RKO (cell line): ENCODE measurements at regions not wholly inside any gene's neighbourhood (a gene's known extent, or its start where the extent isn't known, plus 50 kb on each side); places are given as distances from the start of the nearest gene placed in this dataset.
"Not testable (repeated sequence)": the region's sequence is repeated elsewhere in the genome, so short reads cannot be mapped to it uniquely, and the experiment has no call there.

ENCODE experiments used
- DNase-seq: peaks from one replicate; pipeline ENCODE4 v3.0.0-alpha.2; 2016; ENCODE audit warnings: low spot score

DNA sequence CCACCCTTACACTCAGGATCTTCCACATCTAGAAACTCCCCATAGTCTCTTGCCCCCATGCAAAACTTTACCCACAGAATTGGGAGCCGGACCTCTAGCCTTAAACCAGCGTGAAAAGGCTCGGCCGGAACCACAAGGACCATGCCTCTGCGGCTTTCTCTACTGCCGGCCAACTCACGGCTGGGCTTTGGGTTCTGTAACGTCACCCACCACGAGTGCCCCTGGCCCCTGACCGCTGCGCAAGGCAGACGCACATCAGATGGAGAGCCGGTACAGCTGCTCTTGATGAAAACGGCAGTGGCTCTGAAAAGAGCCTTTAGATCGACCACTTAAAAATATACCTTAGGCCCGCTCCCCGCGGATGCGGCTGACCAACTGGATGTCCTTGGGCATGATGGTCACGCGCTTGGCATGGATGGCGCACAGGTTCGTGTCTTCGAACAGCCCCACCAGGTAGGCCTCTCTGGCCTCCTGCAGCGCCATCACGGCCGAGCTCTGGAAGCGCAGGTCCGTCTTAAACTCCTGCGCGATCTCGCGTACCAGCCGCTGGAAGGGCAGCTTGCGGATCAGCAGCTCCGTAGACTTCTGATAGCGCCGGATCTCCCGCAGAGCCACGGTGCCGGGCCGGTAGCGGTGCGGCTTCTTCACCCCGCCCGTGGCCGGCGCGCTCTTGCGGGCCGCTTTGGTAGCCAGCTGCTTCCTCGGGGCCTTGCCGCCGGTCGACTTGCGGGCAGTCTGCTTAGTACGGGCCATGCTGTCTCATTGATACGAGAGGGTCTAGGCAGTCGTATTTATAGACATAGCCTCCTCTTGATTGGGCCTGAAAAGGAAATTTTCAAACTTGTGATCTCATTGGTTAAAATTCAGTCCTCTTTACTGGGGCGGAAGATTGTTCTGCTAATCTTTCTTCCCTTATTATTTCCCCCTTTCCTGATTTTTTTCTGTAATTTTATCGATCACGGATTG lies 66.3 kb downstream of the FAM72C start:
- not testable (repeated sequence) for DNase-seq

DNA sequence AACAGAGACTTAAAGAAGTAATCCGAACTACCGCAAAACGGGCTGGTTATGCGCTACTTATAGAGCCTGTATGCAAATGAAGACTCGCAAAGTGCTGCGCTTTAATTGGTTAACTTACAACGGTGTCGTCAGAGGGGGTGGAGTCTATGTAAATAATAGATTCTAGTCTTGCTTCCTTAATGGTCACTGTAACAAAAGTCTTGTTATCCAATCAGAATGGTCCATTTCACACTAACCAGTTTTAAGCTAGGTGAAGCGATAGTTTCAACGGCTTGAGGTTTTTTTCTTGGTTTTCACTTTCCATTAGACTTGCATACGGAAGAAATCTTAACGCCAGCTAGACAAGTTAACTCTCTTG lies 67.2 kb downstream of the FAM72C start:
- DNase-seq: not testable (repeated sequence)

DNA sequence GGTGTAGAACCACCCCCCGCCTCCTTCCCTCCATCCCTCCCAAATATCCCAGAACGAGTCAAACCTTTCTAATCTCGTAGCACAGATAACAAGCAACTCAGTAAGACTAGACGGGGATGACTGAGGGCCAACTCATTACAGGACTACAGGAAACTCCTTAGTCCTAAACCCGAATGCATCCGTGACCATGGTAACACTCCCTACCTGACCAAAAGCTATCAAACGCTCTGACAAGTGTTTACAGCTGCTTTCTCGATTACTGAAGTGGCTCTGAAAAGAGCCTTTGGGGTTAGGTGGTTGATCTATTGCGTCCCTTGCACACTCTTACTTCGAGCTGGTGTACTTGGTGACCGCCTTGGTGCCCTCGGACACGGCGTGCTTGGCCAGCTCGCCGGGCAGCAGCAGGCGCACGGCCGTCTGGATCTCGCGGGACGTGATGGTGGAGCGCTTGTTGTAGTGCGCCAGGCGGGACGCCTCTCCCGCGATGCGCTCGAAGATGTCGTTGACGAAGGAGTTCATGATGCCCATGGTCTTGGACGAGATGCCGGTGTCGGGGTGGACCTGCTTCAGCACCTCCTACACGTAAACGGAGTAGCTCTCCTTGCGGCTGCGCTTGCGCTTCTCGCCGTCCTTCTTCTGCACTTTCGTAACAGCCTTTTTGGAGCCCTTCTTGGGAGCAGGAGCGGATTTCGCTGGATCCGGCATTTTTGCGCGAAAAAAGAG lies 67.7 kb downstream of the FAM72C start:
- DNase-seq: not testable (repeated sequence)

DNA sequence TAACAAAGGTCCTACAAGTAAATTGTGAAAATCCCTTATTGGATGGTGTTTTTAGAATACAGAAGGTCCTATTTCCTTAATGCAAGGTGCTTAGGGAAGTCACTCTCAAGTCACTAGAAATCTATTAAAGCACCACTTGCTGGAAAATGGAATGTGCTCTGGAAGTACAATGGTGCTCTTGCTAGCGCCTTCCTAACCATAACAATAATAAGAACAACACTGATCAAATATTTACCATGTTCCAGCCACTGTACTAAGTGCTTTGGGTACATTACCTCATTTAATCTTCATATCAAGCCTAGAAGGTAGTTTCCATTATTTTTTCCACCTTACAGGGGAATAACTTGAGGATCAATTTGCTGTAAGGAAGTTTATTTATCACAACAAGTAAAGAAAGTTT lies 75.4 kb downstream of the FAM72C start:
- DNase-seq: not testable (repeated sequence)

DNA sequence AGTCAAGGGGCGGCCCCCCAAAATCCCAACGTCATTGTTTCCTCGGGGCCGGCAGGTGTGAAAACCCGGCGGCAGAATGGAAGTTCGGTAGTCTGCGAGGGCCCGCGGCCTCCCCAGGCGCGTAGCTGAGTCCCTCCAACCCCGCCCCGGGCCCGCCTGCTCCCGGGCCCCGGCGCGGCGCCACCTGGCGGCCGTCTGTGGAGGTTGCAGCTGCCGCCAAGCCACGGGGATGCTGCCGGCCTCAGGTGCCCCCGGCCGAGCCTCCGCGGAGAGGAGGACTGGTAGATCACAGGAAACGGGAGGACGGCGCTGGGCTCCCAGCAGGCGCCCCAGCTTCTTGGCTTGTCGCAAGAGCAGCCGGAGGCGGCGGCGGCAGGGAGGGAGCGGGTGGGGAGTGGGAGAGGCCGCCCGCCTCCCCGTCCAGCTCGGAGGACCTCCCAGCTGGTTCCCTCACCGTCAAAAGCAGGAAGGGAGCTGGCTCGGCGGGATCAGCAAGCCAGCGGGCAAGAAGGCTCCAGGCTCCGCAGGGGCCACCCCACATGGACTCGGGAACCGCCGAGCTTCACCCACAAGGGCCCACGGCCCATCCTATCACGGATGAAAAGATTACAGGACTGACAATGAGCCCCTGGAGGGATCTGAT lies 86.7 kb downstream of the FAM72C start:
- DNase-seq: peak; percentile 1

DNA sequence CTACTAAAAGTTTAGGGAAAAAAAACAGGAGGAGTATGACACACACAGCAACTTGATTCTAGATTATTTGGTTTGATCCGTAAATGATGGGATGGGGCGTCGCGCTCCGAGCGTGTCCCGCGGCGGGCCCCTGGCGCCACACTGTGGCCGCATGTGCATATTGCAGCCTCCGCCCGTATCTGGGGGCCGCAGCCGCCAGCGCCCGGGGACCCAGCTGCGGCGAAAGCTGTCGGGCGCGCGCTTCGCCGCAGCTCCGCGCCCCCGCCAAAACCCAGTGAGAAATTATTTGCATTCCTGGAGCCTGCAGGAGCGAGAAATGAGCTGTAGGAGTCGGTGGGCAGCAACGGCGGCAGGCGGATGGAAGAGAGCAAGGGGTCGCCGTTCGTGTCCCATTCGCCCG lies 87.3 kb downstream of the FAM72C start:
- DNase-seq: not testable (repeated sequence)

DNA sequence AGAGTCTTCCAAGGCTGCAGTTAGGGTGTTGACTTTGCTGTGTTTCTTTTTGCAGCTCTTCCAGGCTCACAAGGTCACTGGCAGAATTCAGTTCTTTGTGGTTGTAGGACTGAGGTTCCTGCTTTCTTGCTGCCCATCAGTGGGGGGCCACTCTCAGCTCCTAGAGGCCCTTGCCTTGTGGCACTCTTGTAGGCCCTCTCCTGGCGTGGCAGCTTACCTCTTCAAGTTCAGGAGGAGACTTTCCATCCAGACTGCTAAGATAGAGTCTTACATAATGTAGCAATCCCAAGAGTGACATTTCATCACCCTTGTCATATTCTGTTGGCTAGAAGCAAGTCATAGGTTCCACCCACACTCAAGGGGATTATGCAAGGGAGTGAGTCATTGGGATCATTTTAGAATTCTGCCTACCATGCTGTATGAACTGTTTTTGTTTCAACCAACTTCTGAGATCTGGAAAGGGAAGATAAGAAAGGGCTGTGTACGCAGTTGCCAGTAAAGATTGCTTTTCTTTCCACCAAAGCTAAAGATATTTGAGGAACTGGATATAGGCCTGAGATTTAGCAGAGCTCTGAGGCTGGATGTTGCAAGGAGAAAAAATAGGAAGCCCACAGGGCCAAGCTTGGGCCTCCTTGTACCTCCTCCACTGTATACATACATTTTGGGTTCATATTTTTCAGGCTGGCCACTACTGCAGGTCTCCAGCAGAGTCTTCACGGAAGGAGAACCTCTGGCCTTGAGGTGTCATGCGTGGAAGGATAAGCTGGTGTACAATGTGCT lies 91.8 kb downstream of the FAM72C start:
- not testable (repeated sequence) for DNase-seq

DNA sequence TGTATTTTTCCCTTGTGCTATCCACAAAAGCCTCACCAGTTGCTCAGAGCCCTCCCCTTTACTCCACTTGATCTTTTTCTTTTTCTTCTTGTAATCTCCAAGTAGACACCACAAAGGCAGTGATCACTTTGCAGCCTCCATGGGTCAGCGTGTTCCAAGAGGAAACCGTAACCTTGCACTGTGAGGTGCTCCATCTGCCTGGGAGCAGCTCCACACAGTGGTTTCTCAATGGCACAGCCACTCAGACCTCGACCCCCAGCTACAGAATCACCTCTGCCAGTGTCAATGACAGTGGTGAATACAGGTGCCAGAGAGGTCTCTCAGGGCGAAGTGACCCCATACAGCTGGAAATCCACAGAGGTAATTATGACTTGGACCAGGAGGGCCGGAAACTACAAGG lies 95.8 kb downstream of the FAM72C start:
- not testable (repeated sequence) for DNase-seq

DNA sequence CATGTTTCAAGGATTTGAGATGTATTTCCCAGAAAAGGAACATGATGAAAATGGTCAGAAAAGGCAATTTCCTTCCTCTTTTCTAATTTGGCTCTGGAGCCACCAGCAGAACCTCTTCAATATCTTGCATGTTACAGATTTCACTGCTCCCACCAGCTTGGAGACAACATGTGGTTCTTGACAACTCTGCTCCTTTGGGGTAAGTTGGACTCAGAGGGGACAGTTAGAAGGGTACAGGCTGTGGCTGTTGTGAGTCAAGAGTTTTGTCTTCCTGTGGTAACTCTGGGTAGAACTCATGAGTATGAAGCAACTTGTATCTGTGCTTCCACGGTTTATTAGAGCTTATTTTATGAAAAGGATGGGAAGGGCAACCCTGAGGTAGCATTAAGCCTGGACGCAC lies 97.2 kb downstream of the FAM72C start:
- not testable (repeated sequence) for DNase-seq

DNA sequence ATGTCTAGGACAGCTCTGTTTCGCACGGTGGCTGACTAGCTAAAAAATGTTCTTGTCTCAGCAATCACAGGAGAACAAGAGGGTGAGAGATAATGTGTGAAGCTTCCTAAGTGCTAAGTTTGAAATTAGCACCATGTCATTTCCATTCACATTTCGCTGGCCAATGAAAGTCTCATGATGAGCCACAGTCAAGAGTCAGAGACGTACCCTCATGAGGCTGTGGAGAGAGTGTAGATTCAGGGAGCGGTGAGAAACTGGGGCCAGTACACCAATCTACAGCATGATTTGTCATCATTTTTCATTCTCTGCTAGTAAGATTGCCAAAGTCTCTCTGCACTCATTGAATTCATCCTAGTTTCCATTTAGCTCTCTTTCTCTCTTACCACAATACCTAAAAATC lies 98.1 kb downstream of the FAM72C start:
- DNase-seq: not testable (repeated sequence)

DNA sequence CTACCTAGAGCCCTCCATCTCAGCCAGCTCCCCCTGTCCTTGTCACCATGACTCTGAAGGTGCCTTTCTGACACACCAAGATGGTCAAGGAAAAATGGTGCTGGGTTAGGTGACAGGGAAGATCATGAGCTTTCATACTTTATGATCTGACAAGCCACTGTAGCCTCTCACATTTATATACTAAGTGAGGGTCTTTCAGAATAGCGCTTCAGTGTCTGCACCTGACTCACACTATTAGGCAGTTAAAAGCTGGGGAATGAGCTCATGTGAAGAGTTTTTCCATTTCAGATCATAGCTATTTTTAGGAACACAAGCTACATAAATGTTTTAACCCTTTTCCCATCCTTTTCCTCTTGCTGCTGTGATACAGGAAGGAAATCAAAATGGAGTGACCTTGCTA lies 101.4 kb downstream of the FAM72C start:
- not testable (repeated sequence) for DNase-seq

DNA sequence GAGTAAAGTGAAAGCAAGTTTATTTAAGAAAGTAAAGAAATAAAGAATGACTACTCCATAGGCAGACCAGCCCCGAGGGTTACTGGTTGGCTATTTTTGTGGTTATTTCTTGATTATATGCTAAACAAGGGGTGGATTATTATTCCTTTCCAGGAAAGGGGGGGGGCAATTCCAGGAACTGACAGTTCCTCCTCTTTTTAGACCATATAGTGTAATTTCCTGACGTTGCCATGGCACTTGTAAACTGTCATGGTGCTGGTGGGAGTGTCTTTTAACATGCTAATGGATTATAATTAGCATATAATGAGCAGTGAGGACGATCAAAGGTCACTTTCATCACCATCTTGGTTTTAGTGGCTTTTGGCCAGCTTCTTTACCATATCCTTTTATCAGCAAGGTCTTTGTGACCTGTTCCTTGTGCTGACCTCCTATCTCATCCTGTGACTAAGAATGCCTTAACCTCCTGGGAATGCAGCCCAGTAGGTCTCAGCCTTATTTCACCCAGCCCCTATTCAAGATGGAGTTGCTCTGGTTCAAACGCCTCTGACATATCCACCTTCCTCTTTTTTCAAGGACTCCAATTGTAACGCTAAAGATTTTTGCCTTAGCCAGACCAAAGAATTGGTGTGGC lies 104.1 kb downstream of the FAM72C start:
- not testable (repeated sequence) for DNase-seq

DNA sequence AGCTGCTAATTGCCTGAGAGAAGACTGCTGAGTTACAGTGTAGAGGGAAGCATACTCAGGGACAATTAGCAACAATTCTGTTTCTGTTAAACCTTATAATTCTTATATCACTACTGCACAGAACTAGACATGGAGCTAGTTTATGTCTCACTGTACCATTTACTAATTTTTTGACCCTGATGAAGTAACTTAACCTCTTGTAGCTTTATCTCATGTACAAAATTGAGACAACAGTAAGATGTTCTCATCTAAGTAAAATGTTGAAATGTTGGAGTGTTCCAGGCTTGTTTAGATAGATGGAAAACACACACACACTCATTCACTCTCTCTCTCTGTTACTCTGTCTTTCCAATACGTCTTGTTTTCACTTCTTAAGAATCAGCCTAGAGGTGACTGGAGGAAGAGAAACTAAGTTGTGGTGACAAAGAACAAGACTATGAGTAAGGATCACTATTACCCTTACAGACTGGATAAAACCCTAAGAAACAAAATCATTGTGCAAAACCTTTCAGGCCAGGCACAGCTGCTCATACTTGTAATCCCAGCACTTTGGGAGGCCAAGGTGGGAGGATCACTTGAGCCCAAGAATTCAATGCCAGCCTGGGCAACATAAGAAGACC lies 107.8 kb downstream of the FAM72C start:
- not testable (repeated sequence) for DNase-seq

DNA sequence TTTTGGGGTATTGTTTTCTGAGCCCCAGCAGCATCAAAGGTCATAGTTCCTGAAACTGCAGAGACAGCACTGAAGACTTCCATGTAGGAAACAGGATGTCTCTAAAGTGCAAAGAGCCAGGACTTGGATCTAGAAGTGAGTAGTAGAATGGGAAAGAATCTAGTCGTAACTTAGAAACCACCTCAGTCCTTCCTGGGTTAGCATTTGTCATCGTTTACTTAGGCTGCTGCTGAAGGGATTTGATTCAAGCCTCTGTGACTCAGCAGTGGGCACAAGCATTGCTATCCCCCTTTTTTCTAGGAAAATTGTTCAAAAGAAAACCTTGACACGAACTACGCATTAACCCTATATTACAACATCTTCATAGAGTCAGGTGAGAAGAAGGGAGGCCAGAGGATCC lies 109.1 kb downstream of the FAM72C start:
- not testable (repeated sequence) for DNase-seq

DNA sequence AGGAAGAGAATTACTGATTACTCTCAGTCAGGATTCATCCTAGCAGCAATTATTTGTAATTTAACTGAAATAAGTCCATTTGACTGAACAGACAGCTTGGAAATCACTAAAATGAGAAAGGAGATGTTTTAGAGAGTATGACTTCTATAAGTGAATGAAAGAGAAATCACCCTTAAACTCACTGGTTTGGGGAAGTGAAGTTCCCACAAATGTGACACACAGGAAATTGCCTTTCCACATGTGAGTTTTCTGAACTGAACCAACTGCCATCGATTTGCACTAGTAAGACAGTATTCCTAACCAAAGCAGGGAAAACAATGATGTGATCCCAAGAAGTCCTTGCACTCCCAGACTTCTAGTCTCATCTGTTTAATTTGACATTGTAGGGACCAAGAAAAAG lies 110.5 kb downstream of the FAM72C start:
- DNase-seq: not testable (repeated sequence)

DNA sequence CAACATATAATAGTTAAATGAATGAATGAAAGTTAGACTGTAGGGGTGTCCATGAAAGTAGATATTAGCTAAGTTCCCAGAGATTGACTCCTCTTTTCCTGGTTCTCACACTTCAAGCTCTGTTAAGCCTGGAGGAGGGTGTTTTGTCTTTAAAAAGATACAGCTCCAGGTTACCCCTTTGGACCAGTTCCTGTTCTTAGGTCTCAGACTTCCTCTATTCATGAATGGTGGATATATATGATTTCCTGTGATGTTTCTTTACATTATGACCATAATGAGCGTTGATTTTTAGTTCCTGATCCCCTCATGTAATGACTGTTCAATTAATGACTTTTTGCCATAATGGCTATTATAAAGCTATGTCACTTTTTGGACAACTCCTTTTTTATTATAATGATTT lies 115.9 kb downstream of the FAM72C start:
- DNase-seq: not testable (repeated sequence)

DNA sequence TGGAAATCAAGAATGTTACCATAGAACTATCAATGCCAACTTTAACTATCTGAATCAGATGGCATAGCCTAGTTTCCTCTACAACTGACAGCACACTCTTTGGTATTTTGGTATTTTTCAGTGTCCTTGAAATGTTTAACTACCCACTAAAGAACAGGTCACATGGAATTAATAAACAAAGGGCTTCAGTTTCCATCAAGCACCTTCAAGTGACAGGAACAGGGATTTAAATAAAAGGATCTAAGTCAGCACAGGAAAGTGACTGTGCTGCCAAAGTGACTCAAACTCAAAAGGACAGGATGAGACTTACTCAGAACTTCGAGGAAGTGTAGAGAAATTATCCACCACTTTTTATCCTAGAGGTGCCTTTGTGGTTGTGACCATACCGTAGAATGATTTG lies 117.7 kb downstream of the FAM72C start:
- not testable (repeated sequence) for DNase-seq

DNA sequence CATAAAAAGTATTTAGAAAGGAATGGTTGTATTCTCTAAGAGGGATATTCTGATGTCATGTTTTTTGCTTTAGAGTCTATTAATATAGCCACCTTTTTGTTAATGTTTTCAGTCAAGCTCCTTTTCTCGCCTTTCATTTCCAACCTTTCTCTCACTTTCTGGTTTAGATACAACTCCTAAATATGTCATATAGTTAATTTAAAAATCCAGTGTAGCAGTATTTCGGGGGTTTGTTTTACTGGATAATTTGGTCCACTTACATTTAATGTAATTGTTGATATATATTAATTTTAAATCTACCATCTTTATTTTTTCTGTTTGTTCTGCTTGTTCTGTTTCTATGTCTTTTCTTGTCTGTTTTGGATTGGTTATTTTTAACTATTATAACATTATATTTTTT lies 121.1 kb downstream of the FAM72C start:
- DNase-seq: not testable (repeated sequence)

DNA sequence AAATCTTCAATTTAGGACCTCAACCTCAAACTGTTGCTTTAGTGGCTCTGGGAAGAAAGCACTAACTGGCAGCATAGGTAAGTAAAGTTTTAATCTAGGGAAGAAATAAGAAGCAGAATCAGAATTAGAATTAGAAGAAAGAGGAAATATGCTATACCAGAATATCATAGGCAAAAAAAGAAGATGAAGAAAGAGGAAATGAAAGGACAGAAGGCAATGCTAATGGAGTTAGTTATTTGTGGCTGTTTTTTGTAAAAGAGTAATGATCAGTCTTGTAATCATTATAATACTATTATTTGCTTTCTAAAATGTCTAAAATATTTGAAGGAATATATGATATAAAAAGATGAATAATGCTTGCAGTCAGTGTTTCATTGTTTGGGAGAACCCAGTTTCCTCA lies 122.9 kb downstream of the FAM72C start:
- not testable (repeated sequence) for DNase-seq

DNA sequence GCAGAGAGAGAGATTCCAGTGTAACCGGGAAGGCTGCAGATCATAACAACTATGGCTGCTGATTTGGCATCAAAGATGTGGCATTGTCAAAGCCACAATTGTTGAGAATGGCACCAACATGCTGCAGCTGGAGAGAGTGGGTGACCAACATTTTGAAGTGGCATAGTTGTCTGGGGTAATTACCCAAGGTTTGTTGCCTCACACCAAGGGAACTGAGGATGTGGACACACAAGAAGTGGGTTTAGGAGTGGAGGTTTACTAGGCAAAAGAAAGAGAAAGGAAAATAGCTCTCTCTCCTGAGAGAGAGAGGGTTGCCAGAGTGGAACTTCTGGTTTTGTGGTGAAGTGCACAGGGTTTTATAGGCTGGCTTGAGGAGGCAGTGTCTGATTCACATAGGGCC lies 126.6 kb downstream of the FAM72C start:
- DNase-seq: not testable (repeated sequence)

DNA sequence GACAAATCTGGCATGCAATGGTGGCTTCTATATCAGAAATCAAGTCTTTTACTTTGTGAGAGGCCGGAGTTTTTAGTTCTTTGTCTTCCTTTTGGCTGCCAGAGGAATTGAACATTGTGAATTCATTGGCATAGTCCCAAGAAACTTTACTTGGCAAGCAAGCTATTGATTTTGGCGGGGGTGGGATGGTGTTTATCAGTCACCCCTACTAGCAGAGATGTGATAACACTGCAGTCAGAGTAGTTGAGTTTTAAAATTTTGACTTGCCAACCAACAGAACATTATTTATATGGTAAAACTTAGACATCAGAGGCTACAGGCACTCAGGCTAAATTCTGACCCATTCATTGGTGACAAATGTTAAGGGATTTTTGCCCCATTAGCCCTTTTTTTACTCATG lies 129.7 kb downstream of the FAM72C start:
- DNase-seq: not testable (repeated sequence)
